Kidney (tissue), 13 donors: ENCODE measurements at regions not wholly inside any gene's neighbourhood (a gene's known extent, or its start where the extent isn't known, plus 50 kb on each side); places are given as distances from the start of the nearest gene placed in this dataset.

Experiments used
- DNase-seq, 5 donors: peaks; one replicate each; pipeline ENCODE4 v3.0.0-alpha.2; 2013 to 2020
- FAIRE-seq: peaks from 2 replicates; lab custom pipeline; 2012; peaks lifted over from hg19 to GRCh38; lab: Jason Lieb, UNC
- H3K27ac ChIP-seq, 2 donors: one replicate each; pipeline ENCODE4 v1.7.0; 2013; ENCODE audit warnings: low read depth in 2 of 2, low read length in 2 of 2, inconsistent platforms in 1 of 2
- H3K27me3 ChIP-seq: one replicate; pipeline ENCODE4 v1.7.1; 2013; ENCODE audit warnings: low read length, inconsistent platforms; ENCODE audit not compliant: control insufficient read depth, insufficient read depth
- H3K36me3 ChIP-seq, 3 donors: one replicate each; pipeline versions ENCODE4 v1.7.0 to v1.7.1; 2013; ENCODE audit warnings: low read length in 3 of 3, control low read depth in 1 of 3, inconsistent platforms in 1 of 3; ENCODE audit not compliant: insufficient read depth in 3 of 3, control insufficient read depth in 2 of 3
- H3K4me1 ChIP-seq, 3 donors: one replicate each; pipeline versions ENCODE4 v1.7.0 to v1.7.1; 2013; ENCODE audit warnings: low read length in 3 of 3, inconsistent platforms in 1 of 3, low read depth in 1 of 3; ENCODE audit not compliant: control insufficient read depth in 2 of 3, insufficient read depth in 2 of 3
- H3K4me3 ChIP-seq, 3 donors: one replicate each; pipeline versions ENCODE4 v1.7.0 to v1.8.1; 2013; ENCODE audit warnings: low read length in 3 of 3, control low read depth in 1 of 3, inconsistent platforms in 1 of 3
- H3K9ac ChIP-seq, 3 donors: one replicate each; pipeline versions ENCODE4 v1.7.0 to v1.7.1; 2013; ENCODE audit warnings: low read length in 3 of 3, control low read depth in 1 of 3, inconsistent platforms in 1 of 3
- H3K9me3 ChIP-seq, 3 donors: one replicate each; pipeline versions ENCODE4 v1.7.0 to v1.7.1; 2013; ENCODE audit warnings: low read length in 3 of 3, control low read depth in 1 of 3, inconsistent platforms in 1 of 3; ENCODE audit not compliant: control insufficient read depth in 2 of 3, insufficient read depth in 1 of 3
- CTCF ChIP-seq: IDR thresholded peaks from 3 replicates; pipeline ENCODE4 v1.5.1; 2012; ENCODE audit warnings: mild to moderate bottlenecking, moderate library complexity, borderline replicate concordance; ENCODE audit not compliant: insufficient read depth; ENCODE audit errors: extremely low read depth
- intact Hi-C: fragments of 100-400 bp; cut with DNase I; formaldehyde crosslinking; loops from one replicate; pipeline ENCODE4 v1.11.1; 2022
- donor health status: control.
- donor health status: control.
- donor health status: control.
- donor health status: control.
- donor health status: control.
- donor health status: DM: yes; HTN: yes; CAD: no.
- donor health status: Normal renal cell carcinoma (clear cell type).

GRCh38 chr3:80465746-80466145 lies 697.9 kb upstream of the ROBO1 start:
- H3K4me1 ChIP-seq: no peaks in the 10 kb centered on the region
- intact Hi-C loops: no loop called here
- FAIRE-seq: no peak
- no peaks in the 10 kb centered on the region for H3K27me3 ChIP-seq
- no peak for DNase-seq
- H3K9me3 ChIP-seq: no peaks in the 10 kb centered on the region
- no peak for TF ChIP-seq CTCF
- no peak overlapping the region for H3K9ac ChIP-seq
- H3K27ac ChIP-seq: no peak overlapping the region
- no peaks in the 10 kb centered on the region for H3K36me3 ChIP-seq
- no peak overlapping the region for H3K4me3 ChIP-seq

GRCh38 chr3:80451393-80451792 lies 683.6 kb upstream of the ROBO1 start:
- DNase-seq: no peak
- Histone ChIP-seq H3K27me3 (no peaks in the 10 kb centered on the region), H3K27ac (no peak overlapping the region), H3K4me3 (no peak overlapping the region), H3K9ac (no peak overlapping the region), H3K4me1 (no peaks in the 10 kb centered on the region), H3K36me3 (no peaks in the 10 kb centered on the region), H3K9me3 (no peaks in the 10 kb centered on the region)
- no peak for FAIRE-seq
- intact Hi-C loops: no loop called here
- no peak for TF ChIP-seq CTCF

- no peaks in the 10 kb centered on the region for H3K36me3 ChIP-seq
- DNase-seq (no peak), FAIRE-seq (no peak)
- no peak overlapping the region for H3K9ac ChIP-seq
- intact Hi-C loops: no loop called here
- H3K4me1 ChIP-seq: no peaks in the 10 kb centered on the region
- no peak overlapping the region for H3K27ac ChIP-seq
- TF ChIP-seq CTCF: no peak
- H3K27me3 ChIP-seq: no peaks in the 10 kb centered on the region
- H3K4me3 ChIP-seq: no peak overlapping the region
- H3K9me3 ChIP-seq: no peaks in the 10 kb centered on the region
Observed at GRCh38 chr3:80445641-80446040, 677.8 kb upstream of the ROBO1 start.

- Histone ChIP-seq H3K4me1 (no peaks in the 10 kb centered on the region), H3K4me3 (no peak overlapping the region), H3K9me3 (no peaks in the 10 kb centered on the region), H3K27me3 (no peaks in the 10 kb centered on the region), H3K27ac (no peak overlapping the region), H3K9ac (no peak overlapping the region), H3K36me3 (no peaks in the 10 kb centered on the region)
- DNase-seq: no peak
- intact Hi-C loops: no loop called here
- FAIRE-seq: no peak
- TF ChIP-seq CTCF: no peak
Observed at GRCh38 chr3:80445053-80445452, 677.3 kb upstream of the ROBO1 start.
